Fibroblast of lung (primary cell): ENCODE measurements at regions not wholly inside any gene's neighbourhood (a gene's known extent, or its start where the extent isn't known, plus 50 kb on each side); places are given as distances from the start of the nearest gene placed in this dataset.
"Not testable (repeated sequence)": the region's sequence is repeated elsewhere in the genome, so short reads cannot be mapped to it uniquely, and the experiment has no call there.

Experiments
- DNase-seq, 2 donors: peaks; one replicate each; pipeline versions ENCODE4 v3.0.0 to v3.0.0-alpha.2; 2010; ENCODE audit warnings: low read depth in 2 of 2
- H2AFZ ChIP-seq: 2 replicates; pipeline ENCODE4 v1.5.1; 2012; ENCODE audit warnings: low read length, control low read depth, inconsistent platforms
- H3K27ac ChIP-seq: 2 replicates; pipeline ENCODE4 v1.5.1; 2011; ENCODE audit warnings: low read length, control low read depth; ENCODE audit not compliant: insufficient read depth
- H3K27me3 ChIP-seq: 2 replicates; pipeline ENCODE4 v1.5.1; 2011; ENCODE audit warnings: mild to moderate bottlenecking, low read length; ENCODE audit not compliant: control insufficient read depth, insufficient read depth
- H3K36me3 ChIP-seq: 2 replicates; pipeline ENCODE4 v1.5.1; 2011; ENCODE audit warnings: low read length; ENCODE audit not compliant: control insufficient read depth, insufficient read depth
- H3K4me1 ChIP-seq: 2 replicates; pipeline ENCODE4 v1.5.1; 2011; ENCODE audit warnings: low read length; ENCODE audit not compliant: control insufficient read depth, insufficient read depth; ENCODE audit errors: extremely low read depth
- H3K4me2 ChIP-seq: 2 replicates; pipeline ENCODE4 v1.5.1; 2011; ENCODE audit warnings: low read length, control low read depth; ENCODE audit not compliant: insufficient read depth; ENCODE audit errors: extremely low read depth
- H3K4me3 ChIP-seq, 4 experiments: fragments of 200-600 bp in 1 of 4; sonication (generic) in 1 of 4; replicated peaks in 1 of 4; 2 replicates each; pipeline ENCODE4 v1.5.1; 2011 to 2016; ENCODE audit warnings: low read length in 4 of 4, low read depth in 3 of 4, mild to moderate bottlenecking in 3 of 4, control low read depth in 2 of 4, inconsistent platforms in 1 of 4, mixed read lengths in 1 of 4; ENCODE audit not compliant: insufficient read depth in 1 of 4; ENCODE audit errors: control extremely low read depth in 1 of 4
- H3K79me2 ChIP-seq: 2 replicates; pipeline ENCODE4 v1.5.1; 2012; ENCODE audit warnings: mild to moderate bottlenecking, low read length, inconsistent platforms; ENCODE audit not compliant: control insufficient read depth, insufficient read depth
- H3K9ac ChIP-seq: 2 replicates; pipeline ENCODE4 v1.5.1; 2011; ENCODE audit warnings: mild to moderate bottlenecking, low read length, control low read depth; ENCODE audit not compliant: insufficient read depth
- H3K9me3 ChIP-seq: 2 replicates; pipeline ENCODE4 v1.5.1; 2012; ENCODE audit warnings: low read depth, low read length; ENCODE audit not compliant: control insufficient read depth, insufficient read depth
- H4K20me1 ChIP-seq: 2 replicates; pipeline ENCODE4 v1.5.1; 2011; ENCODE audit warnings: low read length; ENCODE audit not compliant: control insufficient read depth, insufficient read depth; ENCODE audit errors: extremely low read depth
- EZH2 ChIP-seq: IDR thresholded peaks from 2 replicates; pipeline ENCODE4 v1.5.1; 2012; ENCODE audit warnings: low read length, control low read depth, mild to moderate bottlenecking; ENCODE audit errors: missing control alignments
- TF ChIP-seq, protein P1 (sequence below), 2 donors: IDR thresholded peaks in 1 of 2; conservative IDR thresholded peaks in 1 of 2; 1 replicate in 1 of 2; 2 replicates in 1 of 2; pipeline ENCODE4 v1.5.1; 2011 to 2012; ENCODE audit warnings: low read length in 2 of 2, control low read depth in 1 of 2, inconsistent platforms in 1 of 2, low read depth in 1 of 2, mild to moderate bottlenecking in 1 of 2

- H3K4me1 ChIP-seq, result no peaks in the 10 kb centered on the region
- no peak overlapping the region for H3K4me3 ChIP-seq
- H3K36me3 ChIP-seq, result no peaks in the 10 kb centered on the region
- H3K27me3 ChIP-seq, result no peaks in the 10 kb centered on the region
- no peak overlapping the region for H3K4me2 ChIP-seq
- H2AFZ ChIP-seq, result no peak overlapping the region
- H3K27ac ChIP-seq, result no peak overlapping the region
- no peaks in the 10 kb centered on the region for H3K79me2 ChIP-seq
- H3K9me3 ChIP-seq, result no peaks in the 10 kb centered on the region
- DNase-seq, result no peak
- TF ChIP-seq EZH2, result no peak
- TF ChIP-seq, protein P1, sequence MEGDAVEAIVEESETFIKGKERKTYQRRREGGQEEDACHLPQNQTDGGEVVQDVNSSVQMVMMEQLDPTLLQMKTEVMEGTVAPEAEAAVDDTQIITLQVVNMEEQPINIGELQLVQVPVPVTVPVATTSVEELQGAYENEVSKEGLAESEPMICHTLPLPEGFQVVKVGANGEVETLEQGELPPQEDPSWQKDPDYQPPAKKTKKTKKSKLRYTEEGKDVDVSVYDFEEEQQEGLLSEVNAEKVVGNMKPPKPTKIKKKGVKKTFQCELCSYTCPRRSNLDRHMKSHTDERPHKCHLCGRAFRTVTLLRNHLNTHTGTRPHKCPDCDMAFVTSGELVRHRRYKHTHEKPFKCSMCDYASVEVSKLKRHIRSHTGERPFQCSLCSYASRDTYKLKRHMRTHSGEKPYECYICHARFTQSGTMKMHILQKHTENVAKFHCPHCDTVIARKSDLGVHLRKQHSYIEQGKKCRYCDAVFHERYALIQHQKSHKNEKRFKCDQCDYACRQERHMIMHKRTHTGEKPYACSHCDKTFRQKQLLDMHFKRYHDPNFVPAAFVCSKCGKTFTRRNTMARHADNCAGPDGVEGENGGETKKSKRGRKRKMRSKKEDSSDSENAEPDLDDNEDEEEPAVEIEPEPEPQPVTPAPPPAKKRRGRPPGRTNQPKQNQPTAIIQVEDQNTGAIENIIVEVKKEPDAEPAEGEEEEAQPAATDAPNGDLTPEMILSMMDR (conservative IDR thresholded peaks at IDR 0.05 in 1 of 2, IDR thresholded peaks at IDR 0.05 in 1 of 2; ENCODE audit: low read depth in 1 of 2, low read length in 2 of 2), result no peak
- no peaks in the 10 kb centered on the region for H4K20me1 ChIP-seq
- no peak overlapping the region for H3K9ac ChIP-seq
These were observed 120.8 kb upstream of the PZP start for GRCh38 chr12:9329019-9329418.

- no peaks in the 10 kb centered on the region for H3K4me1 ChIP-seq
- H3K4me2 ChIP-seq, result no peak overlapping the region
- no peak overlapping the region for H2AFZ ChIP-seq
- H3K4me3 ChIP-seq, result no peak overlapping the region
- no peaks in the 10 kb centered on the region for H3K27me3 ChIP-seq
- H3K36me3 ChIP-seq, result no peaks in the 10 kb centered on the region
- H4K20me1 ChIP-seq, result no peaks in the 10 kb centered on the region
- DNase-seq, result no peak
- no peak for TF ChIP-seq EZH2
- TF ChIP-seq, protein P1 (conservative IDR thresholded peaks at IDR 0.05 in 1 of 2, IDR thresholded peaks at IDR 0.05 in 1 of 2; ENCODE audit: low read depth in 1 of 2, low read length in 2 of 2), result no peak
- no peaks in the 10 kb centered on the region for H3K79me2 ChIP-seq
- no peaks in the 10 kb centered on the region for H3K9me3 ChIP-seq
- H3K9ac ChIP-seq, result no peak overlapping the region
- no peak overlapping the region for H3K27ac ChIP-seq
These were observed 119.9 kb upstream of the PZP start for GRCh38 chr12:9328065-9328464.

GRCh38 chr12:9327320-9327719 is 119.1 kb upstream of the PZP start:
- H3K4me1 ChIP-seq, result no peaks in the 10 kb centered on the region
- DNase-seq, result no peak

GRCh38 chr12:9326849-9327248 is 118.7 kb upstream of the PZP start:
- H3K79me2 ChIP-seq, H3K36me3 ChIP-seq: not testable (repeated sequence)

More at GRCh38 chr12:9327320-9327719, 119.1 kb upstream of the PZP start:
- Histone ChIP-seq H3K4me2 (no peak overlapping the region), H3K4me3 (no peak overlapping the region), H3K27ac (no peak overlapping the region), H4K20me1 (no peaks in the 10 kb centered on the region), H3K36me3 (no peaks in the 10 kb centered on the region), H3K27me3 (no peaks in the 10 kb centered on the region), H3K79me2 (no peaks in the 10 kb centered on the region), H3K9ac (no peak overlapping the region), H3K9me3 (no peaks in the 10 kb centered on the region), H2AFZ (no peak overlapping the region)
- TF ChIP-seq EZH2, result no peak
- TF ChIP-seq, protein P1 (conservative IDR thresholded peaks at IDR 0.05 in 1 of 2, IDR thresholded peaks at IDR 0.05 in 1 of 2; ENCODE audit: low read depth in 1 of 2, low read length in 2 of 2), result no peak

More at GRCh38 chr12:9326849-9327248, 118.7 kb upstream of the PZP start:
- H3K9me3 ChIP-seq, H3K27me3 ChIP-seq, H2AFZ ChIP-seq, H3K9ac ChIP-seq, H3K4me3 ChIP-seq, H3K4me1 ChIP-seq, H4K20me1 ChIP-seq, H3K4me2 ChIP-seq, DNase-seq, H3K27ac ChIP-seq: not testable (repeated sequence)
